Gastrocnemius medialis (tissue), 4 donors: ENCODE measurements at regions not wholly inside any gene's neighbourhood (a gene's known extent, or its start where the extent isn't known, plus 50 kb on each side); places are given as distances from the start of the nearest gene placed in this dataset.

Experiments
- POLR2A ChIP-seq, 2 donors: fragments of 450-650 bp; IDR thresholded peaks; one replicate each; pipeline ENCODE4 v1.6.1; 2017; ENCODE audit warnings: antibody characterized with exemption in 2 of 2, mild to moderate bottlenecking in 2 of 2, moderate library complexity in 2 of 2
- TF ChIP-seq, protein P1 (sequence below), 5 experiments: fragments of 450-650 bp in 3 of 5; fragments of 200-600 bp in 2 of 5; sonication (generic) in 2 of 5; IDR thresholded peaks in 4 of 5; conservative IDR thresholded peaks in 1 of 5; 1 replicate in 4 of 5; 2 replicates in 1 of 5; pipeline ENCODE4 v1.5.1; 2016 to 2019; ENCODE audit warnings: antibody characterized with exemption in 5 of 5, mild to moderate bottlenecking in 3 of 5, moderate library complexity in 3 of 5

DNA sequence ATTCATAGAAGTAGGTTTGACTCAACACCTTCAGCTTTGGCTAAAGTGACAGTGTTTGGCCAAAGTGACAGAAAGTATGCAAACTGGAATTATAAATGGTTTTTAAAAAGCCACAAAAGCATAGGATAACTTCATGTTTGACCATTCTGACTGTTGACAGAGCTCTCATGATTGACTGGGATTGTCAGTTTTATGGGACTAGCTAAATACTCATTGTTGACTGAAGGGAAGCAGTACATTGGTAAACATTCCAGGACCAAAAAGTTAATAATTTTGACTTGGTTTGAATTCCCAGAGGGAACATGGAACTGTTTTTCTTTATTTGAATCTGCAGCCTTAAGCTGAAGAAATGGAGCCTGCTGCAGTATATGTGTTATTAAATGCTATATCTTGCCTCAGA lies 84.6 kb upstream of the STEAP4 start:
- TF ChIP-seq POLR2A (IDR thresholded peaks at IDR 0.05) = no peak
- TF ChIP-seq, protein P1, sequence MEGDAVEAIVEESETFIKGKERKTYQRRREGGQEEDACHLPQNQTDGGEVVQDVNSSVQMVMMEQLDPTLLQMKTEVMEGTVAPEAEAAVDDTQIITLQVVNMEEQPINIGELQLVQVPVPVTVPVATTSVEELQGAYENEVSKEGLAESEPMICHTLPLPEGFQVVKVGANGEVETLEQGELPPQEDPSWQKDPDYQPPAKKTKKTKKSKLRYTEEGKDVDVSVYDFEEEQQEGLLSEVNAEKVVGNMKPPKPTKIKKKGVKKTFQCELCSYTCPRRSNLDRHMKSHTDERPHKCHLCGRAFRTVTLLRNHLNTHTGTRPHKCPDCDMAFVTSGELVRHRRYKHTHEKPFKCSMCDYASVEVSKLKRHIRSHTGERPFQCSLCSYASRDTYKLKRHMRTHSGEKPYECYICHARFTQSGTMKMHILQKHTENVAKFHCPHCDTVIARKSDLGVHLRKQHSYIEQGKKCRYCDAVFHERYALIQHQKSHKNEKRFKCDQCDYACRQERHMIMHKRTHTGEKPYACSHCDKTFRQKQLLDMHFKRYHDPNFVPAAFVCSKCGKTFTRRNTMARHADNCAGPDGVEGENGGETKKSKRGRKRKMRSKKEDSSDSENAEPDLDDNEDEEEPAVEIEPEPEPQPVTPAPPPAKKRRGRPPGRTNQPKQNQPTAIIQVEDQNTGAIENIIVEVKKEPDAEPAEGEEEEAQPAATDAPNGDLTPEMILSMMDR (IDR thresholded peaks at IDR 0.05 in 4 of 5, conservative IDR thresholded peaks at IDR 0.05 in 1 of 5) = no peak
